HG02943 (cell line): ENCODE measurements at regions not wholly inside any gene's neighbourhood (a gene's known extent, or its start where the extent isn't known, plus 50 kb on each side); places are given as distances from the start of the nearest gene placed in this dataset.

Experiments
- ATAC-seq: cut with Tn5 transposase; IDR thresholded peaks from one replicate; pipeline ENCODE4 v1.9.1; 2021; ENCODE audit warnings: mild to moderate bottlenecking, low read depth, moderate library complexity; ENCODE audit not compliant: unreplicated experiment

DNA sequence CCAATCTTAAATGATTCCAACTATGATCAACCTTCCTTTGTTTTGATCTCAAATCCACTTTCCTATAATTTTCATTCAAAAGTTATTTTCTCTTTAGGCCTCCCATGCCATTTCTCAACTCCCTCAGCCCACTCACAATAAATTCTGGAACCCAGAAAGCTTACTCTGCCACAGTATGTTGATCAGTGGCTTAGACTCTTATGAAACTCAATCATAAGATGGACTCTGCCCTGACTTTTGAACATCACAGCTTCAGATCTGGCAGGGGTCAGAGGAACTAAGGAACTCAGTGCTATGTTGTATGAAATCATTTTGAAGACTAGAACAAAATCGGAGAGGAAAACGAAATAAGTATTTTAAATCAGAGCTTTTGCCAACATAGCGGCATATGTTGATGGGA lies 59.8 kb upstream of the LGALSL start:
- no peak for ATAC-seq

DNA sequence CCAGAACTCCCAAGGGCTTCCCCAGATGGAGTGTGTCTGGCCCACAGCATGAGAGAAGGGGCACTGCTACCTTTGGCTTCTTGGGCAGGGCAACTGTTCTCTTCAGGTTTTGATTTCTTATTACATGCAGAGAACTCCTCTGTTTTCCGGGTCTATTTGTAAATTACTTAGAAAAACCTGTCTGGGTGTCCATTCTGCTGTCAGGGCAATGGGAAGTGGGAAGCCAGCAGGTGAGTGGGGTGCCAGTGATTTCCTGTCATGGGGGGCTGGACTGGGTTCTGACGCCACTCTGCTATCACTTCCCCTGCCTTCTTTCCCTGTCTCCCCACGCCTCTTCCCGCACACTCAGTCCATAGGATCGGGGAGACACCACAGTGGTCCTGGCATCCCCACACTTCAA lies 58.0 kb upstream of the LGALSL start:
- ATAC-seq = no peak

DNA sequence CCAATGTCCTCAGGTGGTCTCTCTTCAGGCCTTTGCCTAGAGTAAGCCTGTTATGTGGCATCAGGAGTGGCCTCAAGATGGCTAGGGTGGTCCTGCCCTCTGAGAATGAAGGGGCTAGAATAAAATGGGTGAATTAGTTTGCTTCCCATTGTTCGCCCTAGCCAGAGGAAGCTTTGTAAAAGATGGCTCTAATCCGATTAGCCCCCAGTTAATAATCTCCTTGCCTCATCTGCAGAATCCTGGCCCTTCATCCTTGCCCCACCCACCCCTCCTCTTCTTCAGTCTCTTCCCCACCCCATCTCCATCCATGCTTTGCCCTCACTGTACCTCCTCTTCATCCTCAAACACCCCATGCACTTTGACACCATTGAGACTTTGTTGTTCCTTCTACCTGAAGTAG lies 57.4 kb upstream of the LGALSL start:
- ATAC-seq = no peak

DNA sequence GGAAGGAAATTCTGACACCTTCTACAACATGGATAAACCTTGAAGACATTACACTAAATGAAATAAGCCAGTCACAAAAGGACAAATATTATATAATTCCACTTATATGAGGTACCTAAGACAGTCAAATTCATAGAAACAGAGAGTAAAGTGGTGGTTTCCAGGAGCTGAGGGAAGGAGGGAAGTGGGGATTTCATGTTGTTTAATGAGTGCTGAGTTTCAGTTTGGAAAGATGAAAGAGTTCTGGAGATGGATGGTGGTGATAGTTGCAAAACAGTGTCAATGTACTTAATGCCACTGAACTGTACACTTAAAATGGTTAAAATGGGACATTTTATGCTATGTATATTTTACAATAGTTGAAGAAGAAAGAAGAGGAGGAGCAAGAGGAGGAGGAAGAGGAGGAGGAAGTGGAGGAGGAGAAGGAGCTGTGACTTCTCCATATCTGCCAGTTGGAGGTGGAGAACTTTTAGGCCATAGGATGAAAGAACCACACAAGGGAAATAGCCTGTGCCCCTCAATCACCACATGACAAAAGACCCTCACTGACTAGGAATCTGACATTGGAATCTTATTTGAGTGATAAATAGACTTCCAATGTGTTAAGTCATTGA lies 55.3 kb upstream of the LGALSL start:
- no peak for ATAC-seq

DNA sequence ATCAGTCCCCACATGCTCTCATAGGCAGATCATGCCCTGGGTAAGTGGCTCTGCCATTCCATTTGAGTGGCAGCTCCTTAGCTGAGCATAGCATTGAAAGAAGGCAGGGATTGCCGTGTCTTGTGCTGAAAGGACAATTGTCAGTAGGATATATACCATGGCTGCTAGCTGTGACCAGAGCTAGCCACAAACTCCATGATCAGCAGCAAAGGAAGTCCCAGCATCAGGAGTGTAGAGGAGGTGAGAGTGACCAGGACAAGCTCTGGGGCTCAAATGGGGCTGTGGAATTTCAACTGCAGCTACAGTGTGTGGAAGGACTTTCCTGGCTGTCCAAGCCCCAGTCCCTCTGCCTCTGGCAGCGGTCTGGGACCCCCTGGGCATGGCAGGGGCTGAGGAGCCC lies 54.4 kb upstream of the LGALSL start:
- ATAC-seq = no peak

DNA sequence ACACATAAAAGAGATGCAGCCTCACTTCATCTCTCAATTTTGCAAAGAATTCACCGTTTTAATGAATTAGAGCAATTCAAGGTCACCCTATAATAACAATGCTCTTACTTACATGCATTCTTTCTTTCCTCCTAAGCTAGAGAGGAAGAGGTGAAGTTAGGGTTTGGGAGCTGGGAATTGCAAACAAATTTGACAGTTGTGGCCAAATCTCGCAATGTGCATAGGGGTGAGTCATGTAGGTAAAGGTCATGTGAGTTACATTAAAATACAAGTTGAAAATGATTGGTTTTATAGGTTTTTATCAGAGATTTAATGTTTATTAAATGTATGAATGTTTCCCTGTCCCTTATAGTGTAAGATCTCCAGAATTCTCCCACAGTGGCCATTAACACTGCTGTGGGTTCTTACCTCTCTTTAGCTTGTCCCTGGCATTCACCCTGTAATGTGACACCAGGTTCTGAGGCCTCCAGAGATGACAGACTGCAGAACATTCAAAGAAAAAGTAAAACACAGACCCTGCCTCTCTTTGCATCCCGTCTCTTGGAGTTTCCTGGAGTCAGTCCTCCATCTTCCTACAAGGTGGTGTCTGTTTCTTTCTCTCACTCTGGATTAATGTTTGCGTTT lies 53.7 kb upstream of the LGALSL start:
- no peak for ATAC-seq

DNA sequence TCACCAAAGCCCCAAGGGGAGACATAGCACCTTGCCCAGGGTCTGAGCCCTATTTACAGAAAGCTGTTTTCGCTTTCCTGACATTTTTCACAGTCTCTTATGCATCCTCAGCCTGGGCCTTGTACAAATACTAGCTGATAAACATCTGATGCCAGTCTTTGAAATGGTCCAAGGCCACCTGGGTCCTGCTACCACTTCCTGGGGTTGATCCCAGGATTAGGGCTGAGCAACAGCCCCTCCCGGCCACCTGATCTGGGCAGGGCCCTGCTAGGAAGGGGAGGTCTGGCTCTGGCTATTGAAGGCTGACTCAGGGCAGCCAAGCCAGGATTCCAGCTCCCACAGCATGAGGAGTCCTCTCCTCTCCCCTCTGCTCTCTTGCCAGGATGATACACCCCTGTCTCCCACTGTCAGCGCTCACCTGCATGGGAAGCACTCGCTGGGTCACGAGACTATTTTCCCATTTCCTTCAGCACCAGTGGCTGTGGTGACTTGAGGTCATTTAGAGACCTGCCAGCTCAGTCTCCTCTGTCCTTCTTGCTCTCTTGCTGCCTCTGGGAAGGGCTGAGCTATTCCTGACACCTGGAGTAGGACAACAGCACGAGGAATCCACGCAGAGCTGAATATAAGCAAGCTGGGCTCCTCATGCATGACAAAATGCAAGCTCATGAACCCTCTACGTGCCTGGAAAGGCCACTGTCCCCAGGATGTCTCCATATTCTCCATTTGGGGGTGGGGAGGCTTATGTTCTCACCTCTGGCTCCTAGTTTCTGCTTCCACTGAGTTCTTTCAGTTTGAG lies 53.0 kb upstream of the LGALSL start:
- ATAC-seq = no peak

DNA sequence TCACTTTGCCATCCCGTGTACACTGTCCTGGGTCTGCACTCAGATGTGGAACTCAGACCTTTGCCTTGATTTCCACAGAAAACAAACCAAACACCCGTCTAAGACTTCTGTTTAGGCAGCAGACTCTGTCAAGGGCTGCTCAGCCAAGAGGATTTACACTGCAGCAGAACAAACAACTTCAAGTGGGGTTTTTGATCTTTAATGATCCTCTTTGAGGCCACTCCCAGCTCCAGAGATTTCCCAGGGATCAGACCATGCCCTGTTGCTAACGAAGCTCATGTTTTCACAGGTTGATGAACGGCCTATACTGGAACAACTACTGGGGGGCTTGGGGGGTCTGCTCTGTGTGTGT lies 52.5 kb upstream of the LGALSL start:
- no peak for ATAC-seq

DNA sequence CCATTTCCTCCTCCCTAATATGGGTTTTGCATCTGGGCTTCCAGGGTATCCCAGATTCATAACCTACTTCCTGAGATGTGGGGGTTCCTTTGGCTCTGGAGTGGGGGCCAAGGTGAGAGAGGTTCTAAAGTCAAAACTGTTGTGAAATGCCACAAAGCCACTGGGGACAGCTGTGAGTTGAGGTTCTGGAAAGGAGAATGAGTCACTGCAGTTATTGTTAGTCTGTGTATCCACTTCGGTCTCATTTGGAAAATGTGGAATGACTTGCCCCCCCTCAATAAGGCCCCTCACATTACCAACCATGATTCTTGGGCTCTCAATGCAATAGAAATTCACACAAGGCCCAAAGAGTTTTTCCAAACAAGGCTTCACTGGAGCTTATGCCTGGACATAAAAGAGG lies 51.1 kb upstream of the LGALSL start:
- ATAC-seq = no peak

DNA sequence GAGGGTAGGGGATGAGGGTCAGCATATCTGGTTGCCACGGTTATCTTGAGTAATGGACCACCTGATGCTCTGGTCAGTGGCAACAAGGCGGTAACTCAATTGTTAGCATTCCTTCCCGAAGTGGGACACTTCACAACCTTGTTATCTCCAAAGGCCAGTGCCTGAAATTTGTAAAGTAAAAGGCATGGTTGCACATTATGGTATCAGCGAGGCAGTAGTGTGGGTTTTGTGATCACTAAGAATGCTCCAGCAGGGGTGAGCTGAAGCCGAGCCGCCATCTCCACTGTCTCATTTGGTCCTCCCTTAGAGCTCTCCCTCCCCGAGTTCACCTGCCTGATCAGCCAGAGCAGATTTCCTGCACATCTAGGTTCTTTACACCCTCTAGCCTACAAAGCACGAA lies 50.5 kb upstream of the LGALSL start:
- no peak for ATAC-seq

DNA sequence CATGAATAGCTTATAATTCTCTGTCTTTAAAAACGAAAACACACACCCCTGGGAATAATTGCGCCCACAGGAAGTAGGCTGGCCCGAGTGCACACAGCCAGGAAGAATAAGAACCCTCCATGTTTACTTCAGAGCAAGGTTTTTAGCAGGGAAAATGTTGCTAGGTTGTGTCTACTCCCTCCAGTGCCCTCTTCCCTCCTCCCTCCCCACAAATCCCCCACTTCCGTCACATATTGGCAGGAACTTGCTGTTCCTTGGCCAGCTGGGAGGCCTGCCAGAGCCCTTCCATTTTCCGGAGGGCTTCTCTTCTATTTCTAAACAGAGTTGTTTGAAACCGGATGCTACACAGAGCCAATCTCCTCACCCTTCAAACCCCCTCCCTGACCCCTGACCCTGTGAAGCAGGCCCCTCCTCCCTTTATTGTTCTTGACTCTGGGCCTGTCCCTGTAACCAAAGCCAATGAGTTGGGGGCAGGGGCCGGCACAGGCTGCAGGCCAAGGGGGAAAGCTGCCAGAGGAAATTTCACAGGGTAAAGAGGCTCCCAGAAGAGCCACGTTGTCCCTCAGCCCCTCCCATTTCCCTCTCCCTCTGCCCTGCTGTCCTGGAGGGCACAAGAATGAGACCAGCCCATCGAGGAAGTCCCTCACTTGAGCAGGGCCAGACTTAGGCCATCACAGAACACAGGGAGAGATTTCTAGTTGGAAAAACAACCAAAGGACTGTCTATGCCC lies 49.8 kb upstream of the LGALSL start:
- ATAC-seq = no peak
